Stimulated activated CD8-positive, alpha-beta memory T cell treated with anti-CD3 and anti-CD28 coated beads, Interleukin-12 subunit alpha, Interleukin-12 subunit beta, amount 100 ng/mL, for 24 hours (primary cell): ENCODE measurements at regions not wholly inside any gene's neighbourhood (a gene's known extent, or its start where the extent isn't known, plus 50 kb on each side); places are given as distances from the start of the nearest gene placed in this dataset.

Experiments
- DNase-seq: peaks from one replicate; pipeline ENCODE4 v3.0.0-alpha.2; 2020; ENCODE audit errors: extremely low read depth

- no peak for DNase-seq
These were observed 146.5 kb downstream of the GLI2 start for GRCh38 chr2:120881981-120882788.

GRCh38 chr2:120883607-120884440 lies 148.2 kb downstream of the GLI2 start:
- no peak for DNase-seq

- no peak for DNase-seq
These were observed 149.0 kb downstream of the GLI2 start for GRCh38 chr2:120884472-120885290.

GRCh38 chr2:120885321-120885720 lies 149.7 kb downstream of the GLI2 start:
- no peak for DNase-seq

- no peak for DNase-seq
These were observed 150.1 kb downstream of the GLI2 start for GRCh38 chr2:120885749-120886148.

- DNase-seq = no peak
These were observed 151.1 kb downstream of the GLI2 start for GRCh38 chr2:120886534-120887319.

GRCh38 chr2:120887320-120887697 lies 151.6 kb downstream of the GLI2 start:
- no peak for DNase-seq

GRCh38 chr2:120887741-120888231 lies 152.1 kb downstream of the GLI2 start:
- DNase-seq = no peak

GRCh38 chr2:120888851-120889250 lies 153.2 kb downstream of the GLI2 start:
- no peak for DNase-seq

GRCh38 chr2:120889936-120890335 lies 154.3 kb downstream of the GLI2 start:
- DNase-seq = no peak

- no peak for DNase-seq
These were observed 155.1 kb downstream of the GLI2 start for GRCh38 chr2:120890566-120891360.

GRCh38 chr2:120892271-120892966 lies 156.8 kb downstream of the GLI2 start:
- DNase-seq = no peak

GRCh38 chr2:120892967-120893667 lies 157.4 kb downstream of the GLI2 start:
- DNase-seq = no peak

- no peak for DNase-seq
These were observed 158.3 kb downstream of the GLI2 start for GRCh38 chr2:120893811-120894584.

- DNase-seq = no peak
These were observed 159.3 kb downstream of the GLI2 start for GRCh38 chr2:120894966-120895365.

- no peak for DNase-seq
These were observed 160.5 kb downstream of the GLI2 start for GRCh38 chr2:120896126-120896525.

- DNase-seq = no peak
These were observed 161.2 kb downstream of the GLI2 start for GRCh38 chr2:120896901-120897300.

- no peak for DNase-seq
These were observed 161.7 kb downstream of the GLI2 start for GRCh38 chr2:120897399-120897798.
